ENCODE measurements at regions not wholly inside any gene's neighbourhood (a gene's known extent, or its start where the extent isn't known, plus 50 kb on each side); places are given as distances from the start of the nearest gene placed in this dataset.

GRCh38 chr2:13091455-13091854 lies 374.7 kb downstream of the TRIB2 start:
- DNase-seq (ENCODE audit: low read depth, low spot score) (no peak), FAIRE-seq (no peak)
- H3K9me3 ChIP-seq (replicated peaks; ENCODE audit: control insufficient read depth, insufficient read depth, low read length): no peaks in the 10 kb centered on the region
- no peaks in the 10 kb centered on the region for H3K9me1 ChIP-seq (replicated peaks; ENCODE audit: control insufficient read depth, extremely low read depth, insufficient read depth, low read length)
- H2AFZ ChIP-seq (ENCODE audit: low read depth, low read length): no peak overlapping the region
- intact Hi-C loops (cut with micrococcal nuclease) (no loop called here), dilution Hi-C loops (cut with MboI; ENCODE audit: extremely low pct_ligation_motif_present, low sequenced_read_pairs) (no loop called here)
- POLR2A ChIA-PET: no interaction called here
- no peaks in the 10 kb centered on the region for H3K79me2 ChIP-seq (ENCODE audit: control insufficient read depth, insufficient read depth, low read length)
- no peak overlapping the region for H3K4me3 ChIP-seq (replicated peaks in 1 of 3; ENCODE audit: insufficient read depth in 1 of 3, low read depth in 1 of 3, low read length in 3 of 3)
- no peaks in the 10 kb centered on the region for H3K36me3 ChIP-seq (ENCODE audit: control insufficient read depth in 2 of 2, extremely low read depth in 1 of 2, insufficient read depth in 2 of 2, low read length in 2 of 2)
- no peak overlapping the region for H3K9ac ChIP-seq (replicated peaks; ENCODE audit: extremely low read depth, insufficient read depth, low read length)
- no peaks in the 10 kb centered on the region for H4K20me1 ChIP-seq (replicated peaks; ENCODE audit: control insufficient read depth, extremely low read depth, insufficient read depth, low read length)
- CTCF ChIA-PET: no interaction called here
- no peaks in the 10 kb centered on the region for H3K27me3 ChIP-seq (ENCODE audit: control insufficient read depth in 2 of 2, insufficient read depth in 2 of 2, low read length in 2 of 2)
- H3K4me2 ChIP-seq (ENCODE audit: insufficient read depth, low read length): no peak overlapping the region
- BruUV-seq (replicated peaks): no TSS peak
- no peaks in the 10 kb centered on the region for H3K4me1 ChIP-seq (ENCODE audit: control insufficient read depth, extremely low read depth, insufficient read depth, low read length)
- no peak overlapping the region for H3K27ac ChIP-seq (ENCODE audit: insufficient read depth, low read depth, low read length)
- TF ChIP-seq CTCF (IDR thresholded peaks at IDR 0.05; ENCODE audit: extremely low read depth in 1 of 2, insufficient read depth in 1 of 2, low read depth in 1 of 2, low read length in 2 of 2) (no peak), FOS (IDR thresholded peaks at IDR 0.05; ENCODE audit: borderline replicate concordance, insufficient read depth, low read length) (no peak), MAX (IDR thresholded peaks at IDR 0.05; ENCODE audit: insufficient read depth, insufficient read length) (no peak), GATA2 (IDR thresholded peaks at IDR 0.05; ENCODE audit: insufficient read depth, insufficient read length, low read depth, low read length) (no peak), JUN (IDR thresholded peaks at IDR 0.05; ENCODE audit: borderline replicate concordance, insufficient read depth, insufficient read length, low read depth) (no peak), EZH2 (IDR thresholded peaks at IDR 0.05; ENCODE audit: borderline replicate concordance, low read depth, low read length, severe bottlenecking) (no peak), MYC (IDR thresholded peaks at IDR 0.05; ENCODE audit: low read depth, low read length) (no peak), POLR2AphosphoS5 (IDR thresholded peaks at IDR 0.05; ENCODE audit: insufficient read depth, low read depth, low read length) (no peak), POLR2A (IDR thresholded peaks at IDR 0.05; ENCODE audit: low read depth, low read length) (no peak)

All from endothelial cell of umbilical vein (primary cell).